HL-60 (cell line): ENCODE measurements at regions not wholly inside any gene's neighbourhood (a gene's known extent, or its start where the extent isn't known, plus 50 kb on each side); places are given as distances from the start of the nearest gene placed in this dataset.

Source experiments
- CTCF ChIP-seq: IDR thresholded peaks from one replicate; pipeline ENCODE4 v1.5.1; 2011; ENCODE audit warnings: low read length, control low read depth, inconsistent platforms; ENCODE audit not compliant: insufficient read depth
- GABPA ChIP-seq: IDR thresholded peaks from 2 replicates; pipeline ENCODE4 v1.6.1; 2012; ENCODE audit warnings: low read depth
- POLR2AphosphoS5 ChIP-seq: IDR thresholded peaks from 2 replicates; pipeline ENCODE4 v1.6.1; 2012; ENCODE audit warnings: low read depth
- REST ChIP-seq: IDR thresholded peaks from 2 replicates; pipeline ENCODE4 v1.6.1; 2012; ENCODE audit warnings: low read depth; ENCODE audit not compliant: insufficient replicate concordance
- SPI1 ChIP-seq: IDR thresholded peaks from 2 replicates; pipeline ENCODE4 v1.6.1; 2012; ENCODE audit warnings: low read depth, mild to moderate bottlenecking, borderline replicate concordance

- TF ChIP-seq CTCF (no peak), POLR2AphosphoS5 (no peak), SPI1 (no peak), REST (no peak), GABPA (no peak)
Measured at GRCh38 chr6:132011582-132011981, 60.4 kb upstream of the CCN2 start.
